ENCODE measurements at regions not wholly inside any gene's neighbourhood (a gene's known extent, or its start where the extent isn't known, plus 50 kb on each side); places are given as distances from the start of the nearest gene placed in this dataset.

DNA sequence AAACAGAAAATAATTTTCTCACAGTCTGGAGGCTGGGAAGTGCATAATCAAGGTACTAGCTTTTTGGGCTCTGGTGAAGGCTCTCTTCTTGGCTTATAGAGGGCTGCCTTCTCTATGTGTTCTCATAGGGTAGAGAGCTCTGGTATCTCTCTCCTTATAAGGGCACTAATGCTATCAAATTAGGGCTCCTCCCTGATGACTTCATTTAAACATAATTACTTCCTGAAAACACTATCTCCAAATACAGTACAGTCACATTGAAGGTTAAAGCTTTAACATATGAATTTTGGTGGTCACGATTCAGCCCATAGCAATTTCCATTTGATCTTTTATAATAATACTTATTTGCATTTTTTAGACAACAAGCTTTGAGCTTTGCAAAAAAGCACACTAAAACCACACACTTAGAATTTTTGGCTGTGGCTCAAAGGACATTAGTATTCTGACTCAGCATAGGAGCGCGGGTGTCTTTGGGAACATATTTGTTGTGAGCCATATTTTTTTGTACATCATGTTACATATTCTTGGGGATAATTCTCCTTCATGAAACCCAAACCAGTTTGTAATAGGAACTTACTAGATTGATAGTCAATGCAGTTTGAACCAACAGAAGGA, 808.1 kb upstream of the FBXO33 start:
- TF ChIP-seq, protein P1, sequence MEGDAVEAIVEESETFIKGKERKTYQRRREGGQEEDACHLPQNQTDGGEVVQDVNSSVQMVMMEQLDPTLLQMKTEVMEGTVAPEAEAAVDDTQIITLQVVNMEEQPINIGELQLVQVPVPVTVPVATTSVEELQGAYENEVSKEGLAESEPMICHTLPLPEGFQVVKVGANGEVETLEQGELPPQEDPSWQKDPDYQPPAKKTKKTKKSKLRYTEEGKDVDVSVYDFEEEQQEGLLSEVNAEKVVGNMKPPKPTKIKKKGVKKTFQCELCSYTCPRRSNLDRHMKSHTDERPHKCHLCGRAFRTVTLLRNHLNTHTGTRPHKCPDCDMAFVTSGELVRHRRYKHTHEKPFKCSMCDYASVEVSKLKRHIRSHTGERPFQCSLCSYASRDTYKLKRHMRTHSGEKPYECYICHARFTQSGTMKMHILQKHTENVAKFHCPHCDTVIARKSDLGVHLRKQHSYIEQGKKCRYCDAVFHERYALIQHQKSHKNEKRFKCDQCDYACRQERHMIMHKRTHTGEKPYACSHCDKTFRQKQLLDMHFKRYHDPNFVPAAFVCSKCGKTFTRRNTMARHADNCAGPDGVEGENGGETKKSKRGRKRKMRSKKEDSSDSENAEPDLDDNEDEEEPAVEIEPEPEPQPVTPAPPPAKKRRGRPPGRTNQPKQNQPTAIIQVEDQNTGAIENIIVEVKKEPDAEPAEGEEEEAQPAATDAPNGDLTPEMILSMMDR (IDR thresholded peaks at IDR 0.05; ENCODE audit: low read depth, low read length): no peak
- H3K4me3 ChIP-seq (replicated peaks in 1 of 2; ENCODE audit: low read depth in 2 of 2, low read length in 2 of 2): no peak overlapping the region
- no peak for DNase-seq (ENCODE audit: low read depth in 2 of 2)

DNA sequence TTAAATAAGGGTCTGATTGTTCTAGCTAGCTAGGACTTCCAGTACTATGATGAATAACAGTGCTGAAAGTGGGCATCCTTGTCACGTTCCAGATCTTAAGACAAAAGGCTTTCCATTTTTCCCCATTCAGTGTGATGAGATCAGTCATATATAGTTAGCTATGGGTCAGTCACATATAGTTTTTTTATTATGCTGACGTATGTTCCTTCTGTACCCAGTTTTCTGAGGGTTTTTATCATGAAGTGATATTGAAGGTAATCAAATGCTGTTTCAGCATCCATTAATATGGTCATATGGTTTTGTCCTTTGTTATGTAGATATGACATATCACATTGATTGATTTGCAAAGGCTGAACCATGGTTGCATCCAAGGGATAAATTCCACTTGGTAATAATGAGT, 800.1 kb upstream of the FBXO33 start:
- H3K4me3 ChIP-seq (replicated peaks in 1 of 2; ENCODE audit: low read depth in 2 of 2, low read length in 2 of 2): no peak overlapping the region
- no peak for DNase-seq (ENCODE audit: low read depth in 2 of 2)
- TF ChIP-seq, protein P1 (IDR thresholded peaks at IDR 0.05; ENCODE audit: low read depth, low read length): no peak

DNA sequence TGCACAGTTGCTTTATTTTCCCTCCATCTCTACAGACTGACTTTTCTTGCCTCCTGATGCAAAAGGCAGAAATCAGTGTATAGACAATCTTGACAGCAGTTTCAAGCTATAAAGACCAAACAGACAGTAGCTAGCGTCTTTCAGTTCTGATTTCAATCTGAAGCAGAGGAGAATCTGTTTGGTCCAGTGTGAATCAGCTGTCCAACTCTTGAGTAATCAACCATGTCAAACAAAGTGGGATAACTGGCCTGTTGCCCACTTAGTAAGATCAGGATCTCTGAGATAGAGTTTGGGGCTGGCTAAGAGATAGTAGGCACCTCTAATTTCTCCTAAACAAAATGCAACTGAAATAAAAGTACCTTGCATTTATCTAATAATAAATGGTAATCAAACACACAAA, 797.4 kb upstream of the FBXO33 start:
- no peak overlapping the region for H3K4me3 ChIP-seq (replicated peaks in 1 of 2; ENCODE audit: low read depth in 2 of 2, low read length in 2 of 2)
- no peak for DNase-seq (ENCODE audit: low read depth in 2 of 2)
- TF ChIP-seq, protein P1 (IDR thresholded peaks at IDR 0.05; ENCODE audit: low read depth, low read length): no peak

DNA sequence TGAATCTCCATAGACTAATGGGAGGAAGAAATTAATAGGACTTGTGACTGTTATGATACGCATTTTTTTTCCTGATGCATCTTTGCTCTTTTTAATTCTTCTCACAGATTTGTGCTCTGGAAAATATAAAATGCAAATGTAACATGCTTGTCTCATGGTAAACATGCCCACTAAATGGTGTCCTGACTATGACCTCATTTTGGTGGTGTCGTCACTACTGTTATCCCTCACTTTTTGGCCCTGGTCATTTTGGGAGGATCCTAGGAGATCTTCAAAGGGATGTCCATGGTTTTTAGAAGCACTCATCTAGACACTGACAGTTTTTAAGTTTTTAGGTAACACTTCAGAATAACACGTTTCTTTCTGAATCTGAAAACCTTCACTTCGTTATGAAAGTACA, 790.8 kb upstream of the FBXO33 start:
- TF ChIP-seq, protein P1 (IDR thresholded peaks at IDR 0.05; ENCODE audit: low read depth, low read length): no peak
- no peak overlapping the region for H3K4me3 ChIP-seq (replicated peaks in 1 of 2; ENCODE audit: low read depth in 2 of 2, low read length in 2 of 2)
- no peak for DNase-seq (ENCODE audit: low read depth in 2 of 2)

DNA sequence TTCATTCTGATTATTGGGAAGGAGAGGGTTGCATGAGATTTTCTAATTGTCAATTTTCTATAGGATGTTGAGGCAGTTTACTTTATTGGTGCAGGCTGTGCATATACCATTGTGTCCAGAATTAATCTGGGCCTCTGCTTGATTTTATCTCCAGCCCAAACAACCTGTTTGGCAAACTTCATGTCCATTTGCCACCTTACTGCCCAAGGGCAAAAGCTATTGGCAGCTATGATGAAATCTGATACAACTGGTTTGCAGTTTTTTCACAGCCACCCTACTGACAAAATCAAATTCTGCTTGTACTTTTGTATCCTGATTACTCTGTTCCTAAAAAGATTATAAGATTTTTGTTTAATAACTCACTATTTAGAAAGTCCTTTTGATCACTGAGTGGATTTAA, 789.2 kb upstream of the FBXO33 start:
- no peak for DNase-seq (ENCODE audit: low read depth in 2 of 2)
- H3K4me3 ChIP-seq (replicated peaks in 1 of 2; ENCODE audit: low read depth in 2 of 2, low read length in 2 of 2): no peak overlapping the region
- TF ChIP-seq, protein P1 (IDR thresholded peaks at IDR 0.05; ENCODE audit: low read depth, low read length): no peak

DNA sequence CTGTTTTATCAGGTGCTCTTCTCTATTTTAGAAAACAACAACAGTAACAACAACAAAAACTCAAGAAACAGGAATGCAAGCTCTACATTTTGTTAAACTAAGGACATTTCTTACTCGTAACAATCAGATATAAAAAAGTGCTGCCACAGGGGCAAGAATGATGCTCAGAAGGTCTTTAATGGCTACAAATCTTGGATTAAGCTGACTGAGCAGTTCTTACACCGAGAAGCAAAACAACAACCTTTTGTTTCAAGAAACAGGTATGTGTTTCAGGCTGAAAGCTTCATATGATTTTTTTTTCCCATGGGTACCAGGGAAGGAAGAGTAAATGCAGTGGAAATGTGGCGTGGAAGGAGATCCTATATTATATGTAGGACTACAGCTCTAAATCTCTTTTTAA, 786.8 kb upstream of the FBXO33 start:
- TF ChIP-seq, protein P1 (IDR thresholded peaks at IDR 0.05; ENCODE audit: low read depth, low read length): no peak
- no peak overlapping the region for H3K4me3 ChIP-seq (replicated peaks in 1 of 2; ENCODE audit: low read depth in 2 of 2, low read length in 2 of 2)
- no peak for DNase-seq (ENCODE audit: low read depth in 2 of 2)

Measured in cardiac fibroblast (primary cell).